CD4-positive, alpha-beta T cell treated with Interleukin-6 at 100 ng/mL for 8 hours (primary cell): ENCODE measurements at regions not wholly inside any gene's neighbourhood (a gene's known extent, or its start where the extent isn't known, plus 50 kb on each side); places are given as distances from the start of the nearest gene placed in this dataset.

Experiments
- DNase-seq: peaks from one replicate; pipeline ENCODE4 v3.0.0-alpha.2; 2020; ENCODE audit warnings: mixed read lengths, low spot score

GRCh38 chr6:165872811-165873210, 209.8 kb upstream of the PDE10A start:
- no peak for DNase-seq

- DNase-seq: no peak
Observed at GRCh38 chr6:165872311-165872710, 209.3 kb upstream of the PDE10A start.

- DNase-seq: no peak
Observed at GRCh38 chr6:165871571-165871970, 208.5 kb upstream of the PDE10A start.

- DNase-seq: no peak
Observed at GRCh38 chr6:165869526-165869925, 206.5 kb upstream of the PDE10A start.

- DNase-seq: no peak
Observed at GRCh38 chr6:165864925-165865324, 201.9 kb upstream of the PDE10A start.

- no peak for DNase-seq
Observed at GRCh38 chr6:165864218-165864617, 201.2 kb upstream of the PDE10A start.

GRCh38 chr6:165863801-165864200, 200.8 kb upstream of the PDE10A start:
- no peak for DNase-seq

GRCh38 chr6:165862813-165863212, 199.8 kb upstream of the PDE10A start:
- DNase-seq: no peak

GRCh38 chr6:165861226-165861625, 198.2 kb upstream of the PDE10A start:
- DNase-seq: no peak

GRCh38 chr6:165858586-165858985, 195.5 kb upstream of the PDE10A start:
- DNase-seq: no peak

- no peak for DNase-seq
Observed at GRCh38 chr6:165855856-165856255, 192.8 kb upstream of the PDE10A start.

GRCh38 chr6:165854863-165855593, 192.0 kb upstream of the PDE10A start:
- no peak for DNase-seq

GRCh38 chr6:165854061-165854862, 191.2 kb upstream of the PDE10A start:
- DNase-seq: no peak

- no peak for DNase-seq
Observed at GRCh38 chr6:165852676-165853075, 189.6 kb upstream of the PDE10A start.

- DNase-seq: peak; percentile 40
Observed at GRCh38 chr6:165850434-165851019, 187.5 kb upstream of the PDE10A start.

- no peak for DNase-seq
Observed at GRCh38 chr6:165849534-165850430, 186.7 kb upstream of the PDE10A start.

- DNase-seq: no peak
Observed at GRCh38 chr6:165848086-165848426, 185.0 kb upstream of the PDE10A start.

GRCh38 chr6:165847407-165848085, 184.5 kb upstream of the PDE10A start:
- no peak for DNase-seq

GRCh38 chr6:165846123-165846966, 183.3 kb upstream of the PDE10A start:
- no peak for DNase-seq

- DNase-seq: no peak
Observed at GRCh38 chr6:165845493-165845892, 182.5 kb upstream of the PDE10A start.
